T-helper 1 cell (primary cell): ENCODE measurements at regions not wholly inside any gene's neighbourhood (a gene's known extent, or its start where the extent isn't known, plus 50 kb on each side); places are given as distances from the start of the nearest gene placed in this dataset.
A peak's percentile ranks its signal among the peaks of the same experiment; 100 is the strongest.

Source experiments
- DNase-seq, 5 donors: peaks; one replicate each; pipeline ENCODE4 v3.0.0-alpha.2; 2012 to 2020

- DNase-seq, result no peak
These were observed 61.9 kb downstream of the EXOSC2 start for GRCh38 chr9:130755377-130756007.

GRCh38 chr9:130756037-130756436 is 62.5 kb downstream of the EXOSC2 start:
- DNase-seq, result no peak

GRCh38 chr9:130756455-130757152 is 63.0 kb downstream of the EXOSC2 start:
- no peak for DNase-seq

- no peak for DNase-seq
These were observed 66.2 kb downstream of the EXOSC2 start for GRCh38 chr9:130759738-130760137.

GRCh38 chr9:130763331-130764171 is 70.0 kb downstream of the EXOSC2 start:
- no peak for DNase-seq

GRCh38 chr9:130765137-130766020 is 69.7 kb upstream of the ABL1 start:
- peak in 1 of 5 donors; percentile 27 for DNase-seq

- no peak for DNase-seq
These were observed 68.8 kb upstream of the ABL1 start for GRCh38 chr9:130766021-130766926.

- DNase-seq, result no peak
These were observed 68.1 kb upstream of the ABL1 start for GRCh38 chr9:130766927-130767307.

GRCh38 chr9:130768265-130768664 is 66.8 kb upstream of the ABL1 start:
- DNase-seq, result no peak

- DNase-seq, result no peak
These were observed 66.1 kb upstream of the ABL1 start for GRCh38 chr9:130768891-130769403.

- no peak for DNase-seq
These were observed 65.0 kb upstream of the ABL1 start for GRCh38 chr9:130770093-130770492.

- peak in 1 of 5 donors; percentile 36 for DNase-seq
These were observed 64.2 kb upstream of the ABL1 start for GRCh38 chr9:130770679-130771442.

GRCh38 chr9:130772185-130772584 is 62.9 kb upstream of the ABL1 start:
- no peak for DNase-seq

GRCh38 chr9:130774183-130774582 is 60.9 kb upstream of the ABL1 start:
- no peak for DNase-seq

GRCh38 chr9:130775336-130775991 is 59.6 kb upstream of the ABL1 start:
- DNase-seq, result no peak

- no peak for DNase-seq
These were observed 55.8 kb upstream of the ABL1 start for GRCh38 chr9:130779153-130779855.

- DNase-seq, result no peak
These were observed 54.6 kb upstream of the ABL1 start for GRCh38 chr9:130780415-130780814.

GRCh38 chr9:130780865-130781504 is 54.1 kb upstream of the ABL1 start:
- DNase-seq, result no peak

- DNase-seq, result no peak
These were observed 53.5 kb upstream of the ABL1 start for GRCh38 chr9:130781569-130781968.
